Left lung (tissue), 4 donors: ENCODE measurements at regions not wholly inside any gene's neighbourhood (a gene's known extent, or its start where the extent isn't known, plus 50 kb on each side); places are given as distances from the start of the nearest gene placed in this dataset.
A peak's percentile ranks its signal among the peaks of the same experiment; 100 is the strongest.

Experiments
- ATAC-seq: fragments of 200-7000 bp; cut with Tn5 transposase; one replicate; pipeline ENCODE4 v1.9.1; 2020; ENCODE audit warnings: moderate library complexity
- DNase-seq, 4 donors: peaks; one replicate each; pipeline ENCODE4 v3.0.0-alpha.2; 2013 to 2020
- H3K27ac ChIP-seq, 2 donors: fragments of 200-600 bp; sonication (generic) in 1 of 2; one replicate each; pipeline versions ENCODE4 v1.5.0 to v1.8.0; 2020 to 2021
- H3K27me3 ChIP-seq, 2 donors: fragments of 200-600 bp; sonication (generic) in 1 of 2; one replicate each; pipeline versions ENCODE4 v1.5.0 to v1.8.0; 2020 to 2021
- H3K36me3 ChIP-seq, 2 donors: fragments of 200-600 bp; sonication (generic) in 1 of 2; one replicate each; pipeline versions ENCODE4 v1.5.0 to v1.8.0; 2020 to 2021
- H3K4me1 ChIP-seq, 2 donors: fragments of 200-600 bp; one replicate each; pipeline ENCODE4 v1.8.0; 2021
- H3K4me3 ChIP-seq, 2 donors: fragments of 200-600 bp; sonication (generic) in 1 of 2; one replicate each; pipeline versions ENCODE4 v1.5.0 to v1.8.0; 2020 to 2021; ENCODE audit warnings: mild to moderate bottlenecking in 1 of 2
- H3K9me3 ChIP-seq, 2 donors: fragments of 200-600 bp; sonication (generic) in 1 of 2; one replicate each; pipeline versions ENCODE4 v1.5.0 to v1.8.0; 2020 to 2021
- CTCF ChIP-seq, 2 donors: fragments of 200-600 bp; sonication (generic) in 1 of 2; IDR thresholded peaks; one replicate each; pipeline versions ENCODE4 v1.5.0 to v1.8.0; 2021; ENCODE audit warnings: antibody characterized with exemption in 2 of 2
- intact Hi-C, 2 donors: fragments of 100-400 bp; cut with DNase I; formaldehyde crosslinking; loops; one replicate each; pipeline versions ENCODE4 v1.11.2 to v1.14.2; 2022
- donor health status: DM: no; HTN: yes; CAD: no.
- donor health status: DM: no; HTN: no; CAD: no.

- TF ChIP-seq CTCF (IDR thresholded peaks at IDR 0.05): no peak
- H3K4me3 ChIP-seq: no peak overlapping the region
- ATAC-seq (no peak), DNase-seq (no peak)
- no peaks in the 10 kb centered on the region for H3K27me3 ChIP-seq
- intact Hi-C loops: no loop called here
- no peaks in the 10 kb centered on the region for H3K4me1 ChIP-seq
- no peaks in the 10 kb centered on the region for H3K36me3 ChIP-seq
- no peaks in the 10 kb centered on the region for H3K9me3 ChIP-seq
- no peak overlapping the region for H3K27ac ChIP-seq
Observed at GRCh38 chr3:176699288-176699687, 498.0 kb downstream of the TBL1XR1 start.

GRCh38 chr3:176697284-176697889 lies 499.9 kb downstream of the TBL1XR1 start:
- intact Hi-C loops: no loop called here

GRCh38 chr3:176696816-176697215 lies 500.5 kb downstream of the TBL1XR1 start:
- ATAC-seq (no peak), DNase-seq (no peak)
- no peaks in the 10 kb centered on the region for H3K4me1 ChIP-seq
- no peak for TF ChIP-seq CTCF (IDR thresholded peaks at IDR 0.05)
- no peak overlapping the region for H3K4me3 ChIP-seq
- H3K36me3 ChIP-seq: no peaks in the 10 kb centered on the region
- intact Hi-C loops: no loop called here
- H3K27me3 ChIP-seq: no peaks in the 10 kb centered on the region
- H3K27ac ChIP-seq: no peak overlapping the region
- no peaks in the 10 kb centered on the region for H3K9me3 ChIP-seq

More at GRCh38 chr3:176697284-176697889, 499.9 kb downstream of the TBL1XR1 start:
- Histone ChIP-seq H3K27me3 (no peaks in the 10 kb centered on the region), H3K36me3 (no peaks in the 10 kb centered on the region), H3K4me1 (no peaks in the 10 kb centered on the region), H3K9me3 (no peaks in the 10 kb centered on the region), H3K4me3 (no peak overlapping the region), H3K27ac (no peak overlapping the region)
- ATAC-seq (no peak), DNase-seq (no peak)
- no peak for TF ChIP-seq CTCF (IDR thresholded peaks at IDR 0.05)

GRCh38 chr3:176692966-176693785 lies 504.1 kb downstream of the TBL1XR1 start:
- no peaks in the 10 kb centered on the region for H3K36me3 ChIP-seq
- H3K27ac ChIP-seq: no peak overlapping the region
- no peak overlapping the region for H3K4me3 ChIP-seq
- TF ChIP-seq CTCF (IDR thresholded peaks at IDR 0.05): no peak
- DNase-seq: peak in 2 of 4 donors; percentile 26 to 62
- H3K27me3 ChIP-seq: no peaks in the 10 kb centered on the region
- no peak for ATAC-seq
- intact Hi-C loops: no loop called here
- H3K4me1 ChIP-seq: no peaks in the 10 kb centered on the region
- no peaks in the 10 kb centered on the region for H3K9me3 ChIP-seq

GRCh38 chr3:176692199-176692965 lies 504.9 kb downstream of the TBL1XR1 start:
- no peaks in the 10 kb centered on the region for H3K4me1 ChIP-seq
- H3K4me3 ChIP-seq: no peak overlapping the region
- TF ChIP-seq CTCF (IDR thresholded peaks at IDR 0.05): no peak
- H3K36me3 ChIP-seq: no peaks in the 10 kb centered on the region
- intact Hi-C loops: no loop called here
- no peak overlapping the region for H3K27ac ChIP-seq
- ATAC-seq: no peak
- no peaks in the 10 kb centered on the region for H3K27me3 ChIP-seq
- H3K9me3 ChIP-seq: no peaks in the 10 kb centered on the region
- DNase-seq: peak in 2 of 4 donors; percentile 14 to 45
